ENCODE measurements at regions not wholly inside any gene's neighbourhood (a gene's known extent, or its start where the extent isn't known, plus 50 kb on each side); places are given as distances from the start of the nearest gene placed in this dataset.

DNA sequence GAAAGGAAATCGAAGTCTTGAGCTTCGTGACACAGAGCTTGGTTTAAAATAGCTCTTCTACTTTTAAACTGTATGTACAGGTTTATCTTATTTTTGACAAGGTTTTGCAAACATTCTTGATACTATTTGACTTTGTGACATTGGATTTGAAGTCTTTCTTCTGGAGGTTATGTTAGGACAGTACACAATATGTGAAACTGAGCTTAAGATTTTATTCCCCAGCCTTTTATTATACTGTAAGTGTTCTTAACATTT is 95.2 kb upstream of the BTBD3 start:
- no peak for DNase-seq (ENCODE audit: low read depth)
- TF ChIP-seq, protein P1, sequence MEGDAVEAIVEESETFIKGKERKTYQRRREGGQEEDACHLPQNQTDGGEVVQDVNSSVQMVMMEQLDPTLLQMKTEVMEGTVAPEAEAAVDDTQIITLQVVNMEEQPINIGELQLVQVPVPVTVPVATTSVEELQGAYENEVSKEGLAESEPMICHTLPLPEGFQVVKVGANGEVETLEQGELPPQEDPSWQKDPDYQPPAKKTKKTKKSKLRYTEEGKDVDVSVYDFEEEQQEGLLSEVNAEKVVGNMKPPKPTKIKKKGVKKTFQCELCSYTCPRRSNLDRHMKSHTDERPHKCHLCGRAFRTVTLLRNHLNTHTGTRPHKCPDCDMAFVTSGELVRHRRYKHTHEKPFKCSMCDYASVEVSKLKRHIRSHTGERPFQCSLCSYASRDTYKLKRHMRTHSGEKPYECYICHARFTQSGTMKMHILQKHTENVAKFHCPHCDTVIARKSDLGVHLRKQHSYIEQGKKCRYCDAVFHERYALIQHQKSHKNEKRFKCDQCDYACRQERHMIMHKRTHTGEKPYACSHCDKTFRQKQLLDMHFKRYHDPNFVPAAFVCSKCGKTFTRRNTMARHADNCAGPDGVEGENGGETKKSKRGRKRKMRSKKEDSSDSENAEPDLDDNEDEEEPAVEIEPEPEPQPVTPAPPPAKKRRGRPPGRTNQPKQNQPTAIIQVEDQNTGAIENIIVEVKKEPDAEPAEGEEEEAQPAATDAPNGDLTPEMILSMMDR (conservative IDR thresholded peaks at IDR 0.05; ENCODE audit: control insufficient read depth, insufficient read depth, low read depth, low read length): no peak
- H3K4me3 ChIP-seq (ENCODE audit: control insufficient read depth, low read depth, low read length): no peak overlapping the region

DNA sequence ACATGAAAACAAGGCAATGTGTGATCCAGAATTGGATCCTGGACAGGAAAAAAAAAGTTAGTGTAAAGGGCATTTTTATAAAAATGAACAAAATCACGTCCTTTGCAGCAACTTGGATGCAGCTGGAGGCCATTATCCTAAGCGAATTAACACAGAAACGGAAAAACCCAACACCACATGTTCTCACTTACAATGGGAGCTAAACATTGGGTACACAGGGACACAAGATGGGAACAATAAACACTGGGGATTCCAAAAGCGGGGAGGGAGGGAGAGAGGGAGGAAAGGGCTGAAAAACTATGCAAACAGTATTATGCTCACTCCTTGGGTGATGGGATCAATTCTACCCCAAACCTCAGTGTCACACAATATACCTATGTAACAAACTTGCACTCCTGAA is 91.4 kb upstream of the BTBD3 start:
- DNase-seq (ENCODE audit: low read depth): no peak
- no peak overlapping the region for H3K4me3 ChIP-seq (ENCODE audit: control insufficient read depth, low read depth, low read length)
- TF ChIP-seq, protein P1 (conservative IDR thresholded peaks at IDR 0.05; ENCODE audit: control insufficient read depth, insufficient read depth, low read depth, low read length): no peak

DNA sequence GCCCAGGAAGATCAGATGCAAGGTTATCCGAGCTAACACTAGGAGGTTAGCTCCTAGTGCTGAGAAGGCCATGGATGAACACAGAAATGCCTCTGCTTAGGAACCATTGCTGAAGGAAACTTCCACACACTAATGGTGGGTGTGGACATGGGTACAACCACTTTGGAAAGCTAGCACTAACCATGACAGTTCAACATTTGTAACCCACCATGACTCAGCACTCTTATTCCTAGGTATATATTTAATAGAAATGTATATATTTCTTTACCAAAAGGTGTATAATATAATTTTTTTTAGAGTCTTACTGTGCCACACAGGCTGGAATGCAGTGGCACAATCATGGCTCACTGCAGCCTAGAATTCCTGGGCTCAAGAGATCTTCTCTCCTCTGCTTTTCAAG is 85.3 kb upstream of the BTBD3 start:
- TF ChIP-seq, protein P1 (conservative IDR thresholded peaks at IDR 0.05; ENCODE audit: control insufficient read depth, insufficient read depth, low read depth, low read length): no peak
- no peak for DNase-seq (ENCODE audit: low read depth)
- H3K4me3 ChIP-seq (ENCODE audit: control insufficient read depth, low read depth, low read length): no peak overlapping the region

DNA sequence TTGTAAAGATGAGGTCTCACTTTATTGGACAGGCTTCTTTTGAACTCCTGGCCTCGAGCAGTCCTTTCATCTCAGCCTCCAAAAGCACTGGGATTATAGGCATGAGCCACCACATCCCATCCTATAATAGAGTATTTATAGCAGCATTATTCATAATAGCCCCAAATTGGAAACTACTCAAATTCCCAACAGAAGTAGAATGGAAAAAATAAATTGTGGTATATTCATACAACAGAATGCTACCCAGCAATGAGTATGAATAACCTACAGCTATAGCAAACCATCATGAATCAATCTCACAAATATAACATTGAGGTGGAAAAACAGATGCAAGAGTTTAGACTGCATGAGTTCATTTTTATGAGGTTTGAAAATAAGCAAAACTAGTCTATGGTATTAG is 84.8 kb upstream of the BTBD3 start:
- H3K4me3 ChIP-seq (ENCODE audit: control insufficient read depth, low read depth, low read length): no peak overlapping the region
- TF ChIP-seq, protein P1 (conservative IDR thresholded peaks at IDR 0.05; ENCODE audit: control insufficient read depth, insufficient read depth, low read depth, low read length): no peak
- DNase-seq (ENCODE audit: low read depth): no peak

DNA sequence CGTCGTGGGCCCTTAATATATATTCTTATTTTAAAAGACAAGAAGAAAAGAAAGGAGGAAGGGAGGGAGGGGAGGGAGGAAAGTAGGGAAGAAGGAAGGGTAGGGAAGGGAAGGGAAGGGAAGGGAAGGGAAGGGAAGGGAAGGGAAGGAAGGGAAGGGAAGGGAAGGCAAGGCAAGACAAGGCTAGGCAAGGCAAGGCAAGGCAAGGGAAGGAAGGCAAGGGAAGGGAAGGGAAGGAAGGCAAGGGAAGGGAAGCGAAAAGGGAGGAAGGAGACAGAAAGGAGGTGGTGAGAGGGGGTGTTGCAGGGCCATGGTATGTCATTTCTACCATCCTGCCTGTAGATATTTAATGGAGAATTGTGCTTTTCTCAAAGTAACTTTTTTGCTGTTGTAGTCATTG is 83.9 kb upstream of the BTBD3 start:
- TF ChIP-seq, protein P1 (conservative IDR thresholded peaks at IDR 0.05; ENCODE audit: control insufficient read depth, insufficient read depth, low read depth, low read length): no peak
- no peak for DNase-seq (ENCODE audit: low read depth)

DNA sequence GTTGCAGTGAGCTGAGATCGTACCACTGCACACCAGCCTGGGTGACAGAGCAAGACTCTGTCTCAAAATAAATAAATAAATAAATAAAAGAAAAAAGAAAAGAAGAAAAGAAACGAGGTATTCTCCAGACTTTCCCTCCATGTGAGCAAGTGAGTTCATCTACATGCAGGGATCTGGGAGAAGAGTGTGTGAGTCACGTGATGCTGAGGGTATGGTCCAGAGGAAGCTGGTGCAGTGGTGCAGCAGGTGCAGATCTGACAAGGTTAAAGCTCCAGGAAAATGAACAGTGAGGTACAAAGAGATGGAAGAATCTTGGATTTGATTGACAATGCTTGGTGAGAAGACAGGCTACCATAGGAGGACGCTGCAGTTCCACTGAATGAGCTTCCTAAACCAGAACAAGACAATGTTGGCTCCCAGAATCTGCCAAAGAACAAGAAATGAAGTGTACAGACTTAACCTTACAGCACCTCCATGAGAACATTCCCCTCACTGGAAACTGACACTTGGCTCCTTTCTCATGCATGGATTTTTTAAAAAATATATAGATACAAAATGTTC is 79.5 kb upstream of the BTBD3 start:
- TF ChIP-seq, protein P1 (conservative IDR thresholded peaks at IDR 0.05; ENCODE audit: control insufficient read depth, insufficient read depth, low read depth, low read length): no peak

More for the DNA sequence above, 83.9 kb upstream of the BTBD3 start:
- H3K4me3 ChIP-seq (ENCODE audit: control insufficient read depth, low read depth, low read length): no peak overlapping the region

DNA sequence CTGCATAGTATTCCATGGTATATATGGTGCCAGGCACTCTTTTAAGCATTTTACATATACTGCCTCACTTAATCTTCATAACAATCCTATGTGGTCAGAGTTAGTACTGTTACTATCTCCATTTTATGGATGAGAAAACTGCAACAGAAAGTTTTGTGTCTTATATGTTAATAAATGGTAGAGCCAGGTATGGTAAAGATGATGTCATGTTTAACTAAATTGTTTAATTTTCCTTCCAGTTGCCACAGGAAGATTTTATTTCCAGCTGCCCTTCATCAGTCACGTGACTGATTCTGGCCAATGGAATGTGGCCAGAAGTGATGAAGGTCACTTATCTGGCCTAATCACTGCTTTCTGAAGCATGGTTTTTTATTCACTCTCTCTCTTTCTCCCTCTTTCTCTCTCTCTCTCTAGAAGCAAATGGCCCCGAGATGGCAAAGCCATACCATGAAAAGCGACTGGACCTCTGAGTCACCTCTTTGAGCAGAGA is 75.7 kb upstream of the BTBD3 start:
- H3K4me3 ChIP-seq (ENCODE audit: control insufficient read depth, low read depth, low read length): no peak overlapping the region
- no peak for DNase-seq (ENCODE audit: low read depth)
- TF ChIP-seq, protein P1 (conservative IDR thresholded peaks at IDR 0.05; ENCODE audit: control insufficient read depth, insufficient read depth, low read depth, low read length): no peak

More for the DNA sequence above, 79.5 kb upstream of the BTBD3 start:
- DNase-seq (ENCODE audit: low read depth): no peak
- H3K4me3 ChIP-seq (ENCODE audit: control insufficient read depth, low read depth, low read length): no peak overlapping the region

All from fibroblast of mammary gland (primary cell).